Activated naive CD4-positive, alpha-beta T cell treated with anti-CD3 and anti-CD28 coated beads, Interleukin-2, amount 10 ng/mL, durations not matched to agents 7 days and 5 days (primary cell): ENCODE measurements at regions not wholly inside any gene's neighbourhood (a gene's known extent, or its start where the extent isn't known, plus 50 kb on each side); places are given as distances from the start of the nearest gene placed in this dataset.
"Not testable (repeated sequence)": the region's sequence is repeated elsewhere in the genome, so short reads cannot be mapped to it uniquely, and the experiment has no call there.

Experiments used
- CTCF ChIA-PET: fragments of 350-600 bp; sonication (Branson Sonifier 250); formaldehyde crosslinking; loops from one replicate; lab custom pipeline; 2021; ENCODE audit warnings: antibody characterized with exemption; lab: Charles Lee
- DNase-seq: peaks from one replicate; pipeline ENCODE4 v3.0.0-alpha.2; 2020
- H3K27ac Mint-ChIP-seq: one replicate; pipeline ENCODE4 v1.8.0; 2021; ENCODE audit warnings: mild to moderate bottlenecking, moderate library complexity, mixed read lengths
- H3K27me3 Mint-ChIP-seq: one replicate; pipeline ENCODE4 v1.8.0; 2021; ENCODE audit warnings: mild to moderate bottlenecking, mixed read lengths
- H3K36me3 Mint-ChIP-seq: one replicate; pipeline ENCODE4 v1.8.0; 2021; ENCODE audit warnings: mixed read lengths
- H3K4me1 Mint-ChIP-seq: one replicate; pipeline ENCODE4 v1.8.0; 2021; ENCODE audit warnings: mixed read lengths
- H3K4me3 Mint-ChIP-seq: one replicate; pipeline ENCODE4 v1.8.0; 2021; ENCODE audit warnings: mild to moderate bottlenecking, moderate library complexity, mixed read lengths
- H3K9me3 Mint-ChIP-seq: one replicate; pipeline ENCODE4 v1.8.0; 2021; ENCODE audit warnings: mixed read lengths

- Mint-ChIP-seq H3K4me1 (peaks cover 14% of the 10 kb centered on the region), H3K27ac (no peak overlapping the region), H3K4me3 (no peak overlapping the region), H3K9me3 (peaks cover 3% of the 10 kb centered on the region), H3K27me3 (no peaks in the 10 kb centered on the region), H3K36me3 (no peaks in the 10 kb centered on the region)
- no peak for DNase-seq
- CTCF ChIA-PET: no interaction called here
Observed at GRCh38 chr12:93086288-93086727, 157.2 kb upstream of the EEA1 start.

DNA sequence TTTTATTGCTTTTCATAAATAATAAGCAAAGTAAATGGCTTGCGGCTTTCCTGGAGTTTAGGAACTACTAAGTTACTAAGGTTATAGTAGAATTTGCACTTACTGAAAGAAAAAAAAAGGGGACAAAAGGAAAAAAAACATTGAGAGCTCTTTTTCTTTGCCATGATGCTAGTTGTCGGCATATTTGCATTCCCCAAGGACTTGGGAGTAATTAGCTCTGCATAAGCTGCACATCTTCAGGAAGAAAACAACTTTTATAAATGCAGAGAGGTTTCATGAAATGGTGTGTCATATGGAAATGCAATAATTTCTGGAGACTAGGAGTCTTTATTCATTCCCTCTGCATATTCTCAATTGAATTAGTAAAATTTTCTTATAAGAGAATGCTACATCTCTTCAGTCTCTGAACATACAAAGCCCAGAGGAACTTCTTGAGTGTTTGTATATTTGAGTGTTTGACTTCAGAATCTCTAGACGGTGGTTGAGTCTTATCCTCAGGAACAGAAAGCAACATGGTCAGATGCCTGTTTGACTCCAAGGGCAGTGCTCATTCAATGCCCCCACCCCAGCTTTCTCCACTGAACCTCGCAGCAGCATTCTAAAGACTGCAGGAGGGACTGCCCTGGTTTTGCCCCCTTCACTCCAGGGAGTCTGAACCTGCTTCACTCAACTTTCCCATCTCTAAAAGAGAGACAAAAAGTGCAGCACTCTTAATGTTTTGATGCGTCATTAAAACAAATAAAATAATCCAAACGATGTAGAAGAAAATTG is 158.9 kb upstream of the EEA1 start:
- H3K27me3 Mint-ChIP-seq: no peaks in the 10 kb centered on the region
- CTCF ChIA-PET: no interaction called here
- no peak overlapping the region for H3K27ac Mint-ChIP-seq
- H3K9me3 Mint-ChIP-seq: peaks cover 3% of the 10 kb centered on the region
- no peak overlapping the region for H3K4me3 Mint-ChIP-seq
- H3K36me3 Mint-ChIP-seq: no peaks in the 10 kb centered on the region
- no peak for DNase-seq
- peaks cover 16% of the 10 kb centered on the region for H3K4me1 Mint-ChIP-seq

DNA sequence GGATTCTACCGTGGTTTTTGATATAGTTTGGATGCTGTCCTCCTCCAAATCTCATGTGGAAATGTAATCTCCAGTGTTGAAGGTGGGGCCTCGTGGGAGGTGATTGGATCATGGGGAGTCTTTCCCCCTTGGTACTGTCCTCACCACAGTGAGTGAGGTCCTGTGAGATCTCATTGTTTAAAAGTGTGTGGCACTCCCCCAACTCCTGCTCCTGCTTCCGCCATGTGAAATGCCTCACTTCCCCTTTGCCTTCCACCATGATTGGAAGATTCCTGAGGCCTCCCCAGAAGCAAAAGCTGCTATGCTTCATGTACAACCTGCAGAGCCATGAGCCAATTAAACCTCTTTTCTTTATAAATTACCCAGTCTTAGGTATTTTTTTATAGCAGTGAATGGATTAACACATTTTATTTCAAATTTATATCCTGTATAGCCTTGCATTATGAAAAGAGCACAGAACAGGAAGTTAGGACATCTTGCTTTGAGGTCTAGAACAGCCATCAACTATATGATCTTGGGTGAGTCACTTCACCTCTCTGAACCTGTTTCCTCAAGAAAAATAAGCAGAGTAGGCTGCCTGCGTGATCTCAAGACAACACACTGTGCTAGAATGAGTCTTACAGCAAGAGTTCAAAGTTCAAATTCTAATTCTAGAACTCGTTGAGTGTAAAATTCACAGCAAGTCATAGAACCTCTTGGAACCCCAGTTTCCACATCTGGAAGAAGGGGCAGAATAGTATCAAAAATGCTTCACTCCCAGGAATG is 160.9 kb upstream of the EEA1 start:
- peak overlapping the region; percentile 1 for H3K27ac Mint-ChIP-seq

DNA sequence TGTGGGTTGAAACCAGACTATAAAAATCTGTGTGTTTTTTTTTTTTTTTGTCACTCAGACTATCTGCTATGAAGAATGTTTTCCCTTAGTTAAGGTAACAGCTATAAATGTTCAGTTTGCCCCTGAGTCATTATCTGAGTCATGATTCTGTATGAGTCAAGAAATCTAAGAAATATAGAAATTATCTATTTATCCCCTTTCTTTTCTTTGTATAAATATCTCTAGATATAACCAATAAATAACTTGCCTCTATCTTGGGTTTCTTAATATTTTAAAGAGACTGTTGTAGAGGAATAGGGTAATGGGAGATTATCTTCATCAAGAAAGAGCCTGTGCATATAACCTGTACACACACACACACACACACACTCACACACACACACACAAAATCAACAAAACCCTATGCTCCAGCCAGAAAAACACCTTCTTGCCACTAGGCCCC is 161.7 kb upstream of the EEA1 start:
- peaks cover 19% of the 10 kb centered on the region for H3K4me1 Mint-ChIP-seq
- H3K36me3 Mint-ChIP-seq: no peaks in the 10 kb centered on the region
- H3K27me3 Mint-ChIP-seq: no peaks in the 10 kb centered on the region
- peaks cover 3% of the 10 kb centered on the region for H3K9me3 Mint-ChIP-seq
- CTCF ChIA-PET: no interaction called here
- no peak overlapping the region for H3K4me3 Mint-ChIP-seq
- no peak for DNase-seq
- H3K27ac Mint-ChIP-seq: no peak overlapping the region

More for the DNA sequence above, 160.9 kb upstream of the EEA1 start:
- H3K9me3 Mint-ChIP-seq: peaks cover 3% of the 10 kb centered on the region
- CTCF ChIA-PET: no interaction called here
- peak; percentile 38 for DNase-seq
- H3K4me3 Mint-ChIP-seq: no peak overlapping the region
- H3K4me1 Mint-ChIP-seq: peaks cover 16% of the 10 kb centered on the region
- H3K36me3 Mint-ChIP-seq: no peaks in the 10 kb centered on the region
- no peaks in the 10 kb centered on the region for H3K27me3 Mint-ChIP-seq

DNA sequence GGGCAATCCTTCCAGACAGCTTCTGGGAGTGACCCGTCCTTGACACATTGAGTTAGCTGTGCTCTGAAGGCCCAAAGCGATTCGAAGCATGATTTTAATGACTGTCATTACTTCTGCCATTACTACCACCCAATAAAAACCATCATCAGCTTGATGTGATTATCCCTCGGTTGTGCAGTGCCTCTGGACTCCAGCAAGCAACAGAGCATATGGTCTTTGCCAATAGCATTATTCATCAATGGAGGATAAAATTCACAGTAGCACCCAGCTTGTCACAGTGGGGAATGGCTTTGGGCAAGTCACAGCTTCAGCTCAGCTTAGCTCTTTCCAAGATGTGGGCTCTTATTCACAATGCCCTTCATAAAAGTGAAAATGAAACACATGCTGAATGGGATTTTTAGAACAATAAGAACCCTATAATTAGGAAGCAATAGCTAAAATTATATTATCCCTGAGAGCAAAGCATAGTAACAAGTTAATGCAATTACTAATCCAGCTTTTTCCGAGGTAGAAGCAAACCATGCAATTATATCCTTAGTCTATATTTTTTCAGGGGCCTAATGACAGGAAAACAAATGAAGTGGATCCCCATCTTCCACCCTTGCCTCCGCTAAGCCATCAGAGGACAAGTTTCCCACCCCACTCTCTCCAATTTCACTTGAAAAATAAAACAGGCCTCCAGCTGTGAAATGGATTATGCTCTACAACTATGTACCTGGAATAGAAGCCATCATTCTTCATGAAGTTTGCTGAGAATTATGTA is 163.0 kb upstream of the EEA1 start:
- Mint-ChIP-seq H3K27ac (no peak overlapping the region), H3K9me3 (no peaks in the 10 kb centered on the region), H3K4me3 (no peak overlapping the region), H3K4me1 (peaks cover 19% of the 10 kb centered on the region), H3K36me3 (no peaks in the 10 kb centered on the region), H3K27me3 (no peaks in the 10 kb centered on the region)
- CTCF ChIA-PET: interaction anchor here (0.9 to 1.6 kb wide), 3 partner anchors 104 to 1010 kb away, joined by 3 to 5 read pairs (median 5); no protein-coding TSS in a partner anchor
- DNase-seq: no peak

GRCh38 chr12:93092649-93092945 is 163.5 kb upstream of the EEA1 start:
- H3K27ac Mint-ChIP-seq: no peak overlapping the region
- H3K27me3 Mint-ChIP-seq: no peaks in the 10 kb centered on the region
- DNase-seq: no peak
- no peaks in the 10 kb centered on the region for H3K36me3 Mint-ChIP-seq
- no peak overlapping the region for H3K4me3 Mint-ChIP-seq
- H3K4me1 Mint-ChIP-seq: peaks cover 19% of the 10 kb centered on the region
- CTCF ChIA-PET: interaction anchor here (1.6 kb wide), 1 partner anchor 105 kb away, joined by 5 read pairs; no protein-coding TSS in a partner anchor
- H3K9me3 Mint-ChIP-seq: no peaks in the 10 kb centered on the region

GRCh38 chr12:93093243-93093642 is 164.1 kb upstream of the EEA1 start:
- CTCF ChIA-PET: no interaction called here
- no peak overlapping the region for H3K4me3 Mint-ChIP-seq
- H3K27ac Mint-ChIP-seq: no peak overlapping the region
- no peaks in the 10 kb centered on the region for H3K27me3 Mint-ChIP-seq
- peaks cover 21% of the 10 kb centered on the region for H3K4me1 Mint-ChIP-seq
- H3K36me3 Mint-ChIP-seq: no peaks in the 10 kb centered on the region
- H3K9me3 Mint-ChIP-seq: no peaks in the 10 kb centered on the region
- no peak for DNase-seq

DNA sequence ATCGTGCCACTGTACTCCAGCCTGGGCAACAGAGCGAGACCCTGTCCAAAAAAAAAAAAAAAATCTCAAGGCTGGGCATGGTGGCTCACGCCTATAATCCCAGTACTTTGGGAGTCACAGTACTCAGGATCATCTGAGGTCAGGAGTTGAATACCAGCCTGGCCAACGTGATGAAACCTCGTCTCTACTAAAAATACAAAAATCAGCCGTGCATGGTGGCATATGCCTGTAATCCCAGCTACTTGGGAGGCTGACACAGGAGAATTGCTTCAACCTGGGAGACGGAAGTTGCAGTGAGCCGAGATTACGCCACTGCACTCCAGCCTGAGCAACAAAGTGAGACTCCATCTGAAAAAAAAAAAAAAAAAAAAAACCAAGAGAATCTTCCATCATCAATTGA is 165.1 kb upstream of the EEA1 start:
- H3K4me1 Mint-ChIP-seq: peaks cover 23% of the 10 kb centered on the region
- H3K4me3 Mint-ChIP-seq, H3K27ac Mint-ChIP-seq, H3K27me3 Mint-ChIP-seq, CTCF ChIA-PET, H3K9me3 Mint-ChIP-seq, DNase-seq, H3K36me3 Mint-ChIP-seq: not testable (repeated sequence)

GRCh38 chr12:93094988-93095737 is 166.1 kb upstream of the EEA1 start:
- Mint-ChIP-seq H3K27me3 (no peaks in the 10 kb centered on the region), H3K9me3 (no peaks in the 10 kb centered on the region), H3K4me1 (peaks cover 17% of the 10 kb centered on the region), H3K36me3 (no peaks in the 10 kb centered on the region), H3K4me3 (no peak overlapping the region), H3K27ac (no peak overlapping the region)
- peak; percentile 21 for DNase-seq
- CTCF ChIA-PET: interaction anchor here (3.9 kb wide), 1 partner anchor 286 kb away, joined by 36 read pairs; no protein-coding TSS in a partner anchor

GRCh38 chr12:93097417-93097816 is 168.3 kb upstream of the EEA1 start:
- Mint-ChIP-seq H3K27ac (no peak overlapping the region), H3K4me1 (peaks cover 8% of the 10 kb centered on the region), H3K4me3 (no peak overlapping the region), H3K27me3 (no peaks in the 10 kb centered on the region), H3K36me3 (no peaks in the 10 kb centered on the region), H3K9me3 (no peaks in the 10 kb centered on the region)
- CTCF ChIA-PET: interaction anchor here (0.6 to 4.8 kb wide), 25 partner anchors 8 to 1005 kb away, joined by 3 to 36 read pairs (median 4); no protein-coding TSS in a partner anchor
- DNase-seq: no peak

GRCh38 chr12:93098077-93098476 is 169.0 kb upstream of the EEA1 start:
- Mint-ChIP-seq H3K27me3 (no peaks in the 10 kb centered on the region), H3K9me3 (no peaks in the 10 kb centered on the region), H3K4me3 (no peak overlapping the region), H3K36me3 (no peaks in the 10 kb centered on the region), H3K4me1 (peaks cover 8% of the 10 kb centered on the region), H3K27ac (no peak overlapping the region)
- DNase-seq: peak; percentile 79
- CTCF ChIA-PET: interaction anchor here (0.6 to 4.8 kb wide), 24 partner anchors 8 to 1004 kb away, joined by 3 to 36 read pairs (median 4); no protein-coding TSS in a partner anchor

GRCh38 chr12:93099792-93100191 is 170.7 kb upstream of the EEA1 start:
- CTCF ChIA-PET: interaction anchor here (1.7 to 4.8 kb wide), 2 partner anchors 112 to 297 kb away, joined by 5 to 29 read pairs; no protein-coding TSS in a partner anchor
- H3K27me3 Mint-ChIP-seq: no peaks in the 10 kb centered on the region
- no peaks in the 10 kb centered on the region for H3K36me3 Mint-ChIP-seq
- no peaks in the 10 kb centered on the region for H3K9me3 Mint-ChIP-seq
- peaks cover 8% of the 10 kb centered on the region for H3K4me1 Mint-ChIP-seq
- DNase-seq: no peak
- no peak overlapping the region for H3K4me3 Mint-ChIP-seq
- no peak overlapping the region for H3K27ac Mint-ChIP-seq

GRCh38 chr12:93100610-93101009 is 171.5 kb upstream of the EEA1 start:
- CTCF ChIA-PET: interaction anchor here (1.7 to 4.8 kb wide), 2 partner anchors 113 to 297 kb away, joined by 5 to 29 read pairs; no protein-coding TSS in a partner anchor
- no peaks in the 10 kb centered on the region for H3K9me3 Mint-ChIP-seq
- peaks cover 4% of the 10 kb centered on the region for H3K4me1 Mint-ChIP-seq
- H3K36me3 Mint-ChIP-seq: no peaks in the 10 kb centered on the region
- no peak for DNase-seq
- no peaks in the 10 kb centered on the region for H3K27me3 Mint-ChIP-seq
- no peak overlapping the region for H3K4me3 Mint-ChIP-seq
- no peak overlapping the region for H3K27ac Mint-ChIP-seq
